Amniotic epithelial cell (primary cell): ENCODE measurements at regions not wholly inside any gene's neighbourhood (a gene's known extent, or its start where the extent isn't known, plus 50 kb on each side); places are given as distances from the start of the nearest gene placed in this dataset.

Source experiments
- DNase-seq: peaks from one replicate; pipeline ENCODE4 v3.0.0-alpha.2; 2010; ENCODE audit warnings: low read depth

- no peak for DNase-seq
These were observed 103.3 kb upstream of the PRR23E start for GRCh38 chr3:127089486-127090145.

- no peak for DNase-seq
These were observed 102.4 kb upstream of the PRR23E start for GRCh38 chr3:127090218-127091160.

DNA sequence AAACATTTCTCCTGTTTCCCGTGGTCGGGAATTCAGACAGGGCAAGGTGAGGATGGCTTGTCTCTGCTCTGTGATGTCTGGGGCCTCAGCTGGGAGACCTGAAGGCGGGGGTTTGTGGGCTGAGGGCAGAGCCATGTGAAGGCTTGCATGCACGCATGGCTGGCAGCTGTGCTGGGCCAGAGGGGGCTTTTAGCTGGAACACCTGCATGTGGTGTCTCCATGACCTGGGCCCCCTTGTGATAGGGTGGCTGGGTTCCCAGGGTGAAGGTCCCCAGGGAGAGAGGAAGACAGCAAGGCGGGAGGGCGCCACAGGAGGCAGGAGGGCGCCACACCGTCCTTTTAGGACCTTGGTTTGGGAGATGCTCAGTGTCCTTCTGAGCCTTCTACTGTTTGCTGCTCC is 101.6 kb upstream of the PRR23E start:
- DNase-seq, result no peak

DNA sequence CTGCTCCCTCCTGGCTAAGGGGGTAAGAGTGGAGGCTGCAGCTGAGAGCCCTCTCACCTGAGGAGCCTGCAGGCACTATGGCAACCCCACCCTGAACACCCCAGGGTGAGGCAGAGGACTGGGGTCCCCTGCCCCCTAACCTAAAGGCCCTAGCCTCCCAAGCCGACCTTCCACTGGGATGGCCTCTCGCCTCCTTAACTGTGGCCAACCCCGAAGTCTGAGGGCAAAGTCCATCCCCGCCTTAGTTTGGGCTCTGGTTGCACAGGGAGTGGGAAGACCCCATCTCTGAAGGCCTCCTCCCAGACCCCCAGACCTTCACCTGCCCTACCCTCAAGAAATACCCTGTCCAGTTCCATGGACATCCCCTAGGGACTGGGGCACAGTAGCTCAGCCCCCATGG is 100.6 kb upstream of the PRR23E start:
- DNase-seq, result no peak

- DNase-seq, result no peak
These were observed 100.2 kb upstream of the PRR23E start for GRCh38 chr3:127092776-127093175.

DNA sequence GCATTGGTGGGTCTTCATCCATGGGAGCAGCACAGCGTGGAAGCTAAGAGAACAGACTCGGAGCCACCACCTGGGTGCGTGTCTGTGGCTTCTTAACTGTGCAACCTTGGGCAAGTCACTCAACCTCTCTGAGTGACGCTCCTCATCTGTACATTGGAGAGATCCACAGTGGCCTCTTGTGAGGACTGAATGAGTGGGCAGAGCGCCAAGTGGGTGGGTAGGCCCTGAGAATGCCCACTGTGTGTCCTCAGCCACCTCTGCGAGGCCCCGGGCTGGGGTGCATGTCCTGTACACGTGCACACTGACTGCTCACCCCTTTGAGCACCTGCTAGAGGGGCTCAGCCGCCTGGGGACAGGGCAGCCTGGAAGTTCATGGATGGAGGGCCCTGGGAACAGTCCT is 99.6 kb upstream of the PRR23E start:
- DNase-seq, result no peak

DNA sequence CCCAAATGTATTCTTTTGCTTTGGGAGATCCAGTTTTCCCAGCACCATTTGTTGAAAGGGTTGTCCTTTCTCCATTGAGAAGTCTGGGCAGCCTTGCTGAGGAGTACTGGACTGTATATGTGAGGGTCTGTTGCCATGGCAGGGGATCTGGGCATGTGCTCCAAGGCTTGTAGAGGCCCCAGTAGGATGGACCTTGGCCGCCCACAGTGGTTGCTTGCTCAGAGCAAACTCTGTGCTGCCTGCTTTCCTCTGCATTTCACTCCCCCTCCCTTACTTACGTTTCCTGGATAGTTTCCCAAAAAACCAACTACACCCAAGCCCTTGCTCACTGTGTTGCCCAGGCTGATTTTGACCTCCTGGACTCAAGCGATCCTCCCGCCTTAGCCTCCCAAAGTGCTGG is 97.2 kb upstream of the PRR23E start:
- DNase-seq, result no peak

DNA sequence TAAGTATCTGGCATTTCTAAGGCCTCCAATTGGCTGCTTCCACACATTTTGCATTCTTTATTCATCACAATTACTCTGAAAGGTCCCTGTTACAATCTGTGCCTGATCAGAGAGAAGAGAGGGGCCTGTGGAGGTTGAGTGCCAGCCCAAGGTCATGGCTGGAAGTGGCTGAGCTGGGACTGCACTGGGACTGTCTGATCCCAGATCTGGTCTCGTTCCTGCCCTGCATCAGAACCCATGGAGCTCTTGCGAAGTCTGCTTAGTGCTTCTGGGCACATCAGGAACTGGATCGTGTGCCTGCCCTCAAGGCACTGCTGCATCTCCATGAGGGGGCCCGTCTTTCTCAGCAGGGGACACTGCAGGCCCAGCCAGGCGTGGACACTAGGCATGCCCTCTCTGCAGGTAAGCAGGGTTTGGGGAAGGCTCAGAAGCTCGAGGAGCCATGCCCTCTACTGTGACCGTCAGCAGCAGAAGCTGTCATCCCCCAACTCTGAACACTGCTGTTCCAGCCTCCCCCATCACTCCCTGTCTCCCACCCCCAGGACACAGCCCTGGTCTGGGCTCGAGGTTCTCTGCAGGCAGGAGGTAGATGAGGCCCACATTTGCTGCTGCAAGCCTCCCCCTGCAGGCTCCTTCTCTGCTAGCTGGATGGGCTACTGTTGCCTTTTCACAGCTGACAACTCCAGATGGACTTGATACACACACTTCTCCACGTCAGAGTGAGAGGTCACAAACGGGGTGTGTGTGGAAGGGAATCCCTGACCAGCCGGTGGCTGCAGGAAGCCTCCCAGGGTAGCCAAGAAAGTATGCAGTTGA is 96.5 kb upstream of the PRR23E start:
- DNase-seq, result no peak

DNA sequence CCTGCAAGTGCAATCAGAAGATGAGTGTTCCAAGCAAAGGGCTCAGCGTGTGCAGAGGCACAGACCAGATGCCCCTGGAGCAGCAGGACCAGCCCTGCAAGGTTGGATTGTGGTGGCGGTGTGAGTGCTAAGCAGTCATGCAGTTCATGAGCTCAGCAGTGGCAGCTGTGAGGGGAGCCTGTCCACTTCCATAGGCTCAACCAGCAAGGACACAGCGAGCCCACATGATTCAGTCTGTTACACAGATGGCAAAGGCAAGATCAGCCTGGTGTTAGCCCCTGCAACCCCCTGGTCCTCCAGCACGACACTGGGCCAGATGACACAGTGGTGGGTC is 95.9 kb upstream of the PRR23E start:
- DNase-seq, result no peak

GRCh38 chr3:127097481-127097880 is 95.5 kb upstream of the PRR23E start:
- no peak for DNase-seq

- DNase-seq, result no peak
These were observed 92.9 kb upstream of the PRR23E start for GRCh38 chr3:127099982-127100381.

DNA sequence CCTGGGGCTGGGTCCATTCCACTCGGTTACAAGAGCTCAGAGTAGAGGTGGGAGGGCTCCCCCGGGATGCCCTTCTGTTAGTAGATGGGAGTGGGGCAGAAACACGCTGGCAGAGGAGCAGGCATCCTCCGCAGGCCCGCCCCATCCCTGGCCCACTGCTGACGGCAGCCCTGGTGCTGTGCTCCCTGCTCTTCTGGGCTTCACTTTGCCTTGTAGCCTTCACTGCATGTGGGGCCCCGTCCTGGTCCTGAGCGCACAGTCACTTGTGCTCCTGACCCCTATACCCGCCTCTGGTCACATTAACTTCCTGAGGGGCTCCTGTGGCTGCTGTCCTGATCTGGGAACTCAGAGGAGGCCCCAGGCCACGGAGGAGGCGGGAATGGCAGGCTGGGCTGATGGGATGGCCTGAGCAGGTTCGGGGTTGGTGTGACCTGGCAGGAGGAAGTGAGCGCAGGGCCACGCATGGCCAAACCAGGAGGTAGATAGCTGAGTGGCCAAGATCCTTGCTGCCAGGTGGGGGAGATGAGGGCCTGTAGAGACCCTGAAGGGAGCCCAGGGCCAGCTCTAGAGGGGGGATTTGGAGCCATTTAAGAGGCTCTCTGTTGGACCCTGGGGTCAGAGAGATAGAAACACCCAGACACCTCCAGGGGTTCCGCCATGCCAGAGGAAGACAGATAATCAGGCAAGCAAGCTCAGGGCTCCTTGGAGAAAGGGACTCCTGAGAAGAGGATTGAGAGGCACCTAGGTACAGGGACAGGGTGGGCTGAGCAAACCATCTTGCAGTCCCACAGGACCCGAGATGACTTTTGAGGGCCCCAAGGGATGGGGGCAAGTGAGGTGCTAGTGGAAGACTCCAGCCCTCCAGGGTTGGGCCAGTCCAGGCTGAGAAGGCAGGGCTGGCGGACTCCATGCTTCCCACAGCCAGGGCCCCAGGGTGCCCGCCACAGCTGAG is 92.2 kb upstream of the PRR23E start:
- no peak for DNase-seq

- DNase-seq, result no peak
These were observed 91.3 kb upstream of the PRR23E start for GRCh38 chr3:127101411-127102187.

GRCh38 chr3:127102188-127102520 is 90.8 kb upstream of the PRR23E start:
- DNase-seq, result no peak

DNA sequence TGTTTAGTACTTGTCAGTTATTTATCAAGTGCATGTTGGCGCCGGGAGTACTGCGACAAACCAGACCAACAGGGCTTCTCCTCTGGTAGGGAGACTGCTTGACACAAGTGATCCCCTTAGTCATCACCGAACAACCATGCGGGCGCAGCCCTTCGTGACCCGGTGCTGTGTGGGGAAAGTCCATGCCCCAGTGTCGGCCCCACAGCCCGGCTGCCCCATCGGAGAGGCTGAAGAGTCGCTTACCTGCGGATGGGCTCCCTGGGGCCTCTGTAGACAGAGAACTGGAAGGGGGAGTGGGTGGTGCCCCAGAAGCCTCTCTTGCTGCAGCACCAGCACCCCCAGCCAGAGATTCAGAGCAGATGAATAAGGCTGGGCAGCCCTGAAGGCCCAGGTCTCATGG is 90.3 kb upstream of the PRR23E start:
- DNase-seq, result no peak

- DNase-seq, result no peak
These were observed 89.9 kb upstream of the PRR23E start for GRCh38 chr3:127103080-127103479.

- DNase-seq, result no peak
These were observed 88.3 kb upstream of the PRR23E start for GRCh38 chr3:127104586-127104985.

DNA sequence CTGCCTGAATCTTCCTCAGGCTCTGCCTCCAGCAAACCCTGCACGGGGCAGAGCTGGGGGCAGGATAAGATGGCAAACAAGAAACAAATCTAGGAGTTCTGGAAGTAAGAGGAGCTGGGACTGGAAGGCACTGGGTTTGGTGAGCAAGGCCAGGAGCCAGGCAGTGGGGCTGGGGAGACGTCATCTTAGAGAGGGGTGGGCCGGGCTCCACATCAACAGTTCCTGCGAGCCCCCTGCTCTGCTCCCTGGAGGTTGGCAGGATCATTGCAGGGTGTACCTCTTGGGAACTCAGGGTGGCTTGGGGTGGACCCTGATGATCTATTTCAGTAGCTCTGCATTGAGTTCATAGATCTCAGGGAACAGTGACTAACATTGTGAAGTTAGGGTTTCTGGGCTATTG is 87.3 kb upstream of the PRR23E start:
- no peak for DNase-seq

DNA sequence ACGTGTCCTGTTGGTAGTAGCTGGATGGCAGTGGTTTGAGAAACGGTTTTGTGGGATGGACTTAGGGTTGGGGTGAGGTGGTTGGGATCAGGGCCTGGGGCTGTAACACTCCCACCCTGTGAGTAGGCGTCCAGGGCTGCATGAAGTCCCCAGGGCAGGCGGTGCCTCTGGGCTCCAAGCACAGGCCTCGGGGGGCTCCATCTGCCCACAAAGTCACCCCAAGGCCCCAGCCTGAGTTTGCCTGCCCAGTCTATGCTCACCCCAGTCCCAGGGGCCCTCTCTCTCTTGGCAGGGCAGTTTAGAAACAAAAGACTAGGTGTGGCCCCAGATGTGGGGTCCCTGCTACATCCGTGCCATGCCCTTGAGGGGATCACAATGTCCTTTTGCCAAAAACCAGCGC is 86.9 kb upstream of the PRR23E start:
- no peak for DNase-seq

DNA sequence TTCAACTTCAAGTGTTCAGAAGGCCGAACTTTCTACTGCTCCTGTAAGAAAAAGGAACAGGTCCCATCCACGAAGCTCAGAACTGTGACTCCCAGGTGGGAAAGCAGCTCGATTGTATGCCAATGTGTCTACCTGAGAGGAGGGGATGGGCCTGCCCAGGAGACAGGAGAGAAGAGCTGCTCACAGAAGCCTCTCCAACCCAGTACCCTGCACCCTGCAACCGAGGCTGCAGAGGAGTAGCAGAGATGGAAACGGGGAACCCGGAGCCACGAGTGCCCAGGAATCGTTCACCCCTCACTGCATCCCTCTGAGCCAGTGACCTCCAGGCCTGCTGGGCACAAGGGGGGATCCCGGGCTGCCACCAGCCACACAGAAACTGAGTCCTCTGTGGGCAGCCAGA is 86.5 kb upstream of the PRR23E start:
- DNase-seq, result no peak

GRCh38 chr3:127107002-127107401 is 85.9 kb upstream of the PRR23E start:
- DNase-seq, result no peak
